H1 (cell line): ENCODE measurements at regions not wholly inside any gene's neighbourhood (a gene's known extent, or its start where the extent isn't known, plus 50 kb on each side); places are given as distances from the start of the nearest gene placed in this dataset.

Source experiments
- CTCF ChIA-PET: fragments of 300-600 bp; sonication (Branson Sonifier 250); formaldehyde crosslinking; loops from one replicate; lab custom pipeline; 2021; ENCODE audit not compliant: partially characterized antibody; lab: Charles Lee
- POLR2A ChIA-PET: fragments of 300-600 bp; sonication (Branson Sonifier 250); formaldehyde crosslinking; loops from one replicate; lab custom pipeline; 2021; ENCODE audit warnings: inconsistent platforms; ENCODE audit not compliant: partially characterized antibody; lab: Charles Lee
- DNase-seq, 2 experiments: peaks; one replicate each; pipeline versions ENCODE4 v3.0.0 to v3.0.0-alpha.2; 2010 to 2022; ENCODE audit warnings: low spot score in 2 of 2, low read depth in 1 of 2, mixed read lengths in 1 of 2
- FAIRE-seq: peaks from 2 replicates; lab custom pipeline; 2011; peaks lifted over from hg19 to GRCh38; lab: Jason Lieb, UNC
- H2AFZ ChIP-seq: 2 replicates; pipeline ENCODE4 v1.8.1; 2012; ENCODE audit warnings: low read length, inconsistent platforms
- H2AK5ac ChIP-seq: 2 replicates; pipeline ENCODE4 v1.6.1; 2013; ENCODE audit warnings: low read depth, low read length
- H2BK120ac ChIP-seq: replicated peaks from 2 replicates; pipeline ENCODE3; 2013; ENCODE audit warnings: low read depth, low read length, inconsistent platforms
- H2BK12ac ChIP-seq: 2 replicates; pipeline ENCODE4 v1.6.1; 2013; ENCODE audit warnings: low read depth, low read length
- H2BK15ac ChIP-seq: 2 replicates; pipeline ENCODE4 v1.6.1; 2013; ENCODE audit warnings: low read length
- H2BK20ac ChIP-seq: 2 replicates; pipeline ENCODE4 v1.6.1; 2013; ENCODE audit warnings: low read length
- H2BK5ac ChIP-seq: 2 replicates; pipeline ENCODE4 v1.6.1; 2013; ENCODE audit warnings: low read depth, low read length
- H3K14ac ChIP-seq: 2 replicates; pipeline ENCODE4 v1.6.1; 2013; ENCODE audit warnings: inconsistent platforms; ENCODE audit not compliant: insufficient read length
- H3K18ac ChIP-seq: 2 replicates; pipeline ENCODE4 v1.6.1; 2013; ENCODE audit warnings: low read length; ENCODE audit errors: extremely low read depth
- H3K23ac ChIP-seq: 2 replicates; pipeline ENCODE4 v1.6.1; 2013; ENCODE audit warnings: inconsistent platforms; ENCODE audit not compliant: insufficient read length
- H3K23me2 ChIP-seq: 2 replicates; pipeline ENCODE4 v1.6.1; 2013; ENCODE audit warnings: low read depth, low read length
- H3K27ac ChIP-seq: 2 replicates; pipeline ENCODE4 v1.6.1; 2011; ENCODE audit warnings: low read depth, low read length, inconsistent platforms
- H3K27me3 ChIP-seq, 4 experiments: replicated peaks in 1 of 4; 1 replicate in 1 of 4; 2 replicates in 3 of 4; pipeline versions ENCODE4 v1.6.1 to v1.8.1; 2011 to 2013; ENCODE audit warnings: low read length in 3 of 4, mild to moderate bottlenecking in 3 of 4, inconsistent platforms in 2 of 4, mixed read lengths in 2 of 4, moderate library complexity in 1 of 4; ENCODE audit not compliant: control insufficient read depth in 3 of 4, insufficient read depth in 3 of 4; ENCODE audit errors: extremely low read depth in 1 of 4
- H3K36me3 ChIP-seq, 4 experiments: 2 replicates each; pipeline versions ENCODE4 v1.6.1 to v1.8.1; 2011 to 2013; ENCODE audit warnings: mild to moderate bottlenecking in 4 of 4, low read length in 3 of 4, moderate library complexity in 2 of 4, control low read depth in 1 of 4, inconsistent platforms in 1 of 4; ENCODE audit not compliant: insufficient read depth in 4 of 4, control insufficient read depth in 2 of 4
- H3K4ac ChIP-seq: replicated peaks from 2 replicates; pipeline ENCODE3; 2013; ENCODE audit warnings: low read length, low read depth, mixed read lengths, inconsistent platforms; ENCODE audit not compliant: insufficient read length
- H3K4me1 ChIP-seq, 4 experiments: replicated peaks in 1 of 4; 1 replicate in 1 of 4; 2 replicates in 3 of 4; pipeline versions ENCODE4 v1.6.1 to v1.8.1; 2011 to 2013; ENCODE audit warnings: low read length in 3 of 4, inconsistent platforms in 2 of 4, mixed read lengths in 1 of 4; ENCODE audit not compliant: insufficient read depth in 4 of 4, control insufficient read depth in 3 of 4
- H3K4me2 ChIP-seq, 2 experiments: 2 replicates each; pipeline versions ENCODE4 v1.6.1 to v1.8.1; 2011 to 2013; ENCODE audit warnings: low read depth in 2 of 2, low read length in 2 of 2, control low read depth in 1 of 2, inconsistent platforms in 1 of 2, mild to moderate bottlenecking in 1 of 2; ENCODE audit not compliant: insufficient read depth in 1 of 2
- H3K4me3 ChIP-seq, 4 experiments: fragments of 200-600, 300-600 bp in 1 of 4; sonication (generic), shearing (Covaris generic), sonication (Bioruptor Twin) in 1 of 4; 2 replicates each; pipeline versions ENCODE4 v1.5.1 to v1.8.1; 2011 to 2016; ENCODE audit warnings: low read length in 4 of 4, low read depth in 3 of 4, control low read depth in 2 of 4, inconsistent platforms in 2 of 4, mild to moderate bottlenecking in 2 of 4, mixed read lengths in 1 of 4, moderate library complexity in 1 of 4; ENCODE audit not compliant: insufficient read depth in 2 of 4; ENCODE audit errors: extremely low read depth in 1 of 4
- H3K56ac ChIP-seq: replicated peaks from 2 replicates; pipeline ENCODE3; 2013; ENCODE audit warnings: low read depth, mild to moderate bottlenecking, mixed read lengths, low read length, inconsistent platforms; ENCODE audit not compliant: insufficient read length
- H3K79me1 ChIP-seq: 2 replicates; pipeline ENCODE4 v1.6.1; 2013; ENCODE audit warnings: low read depth, low read length, control low read depth
- H3K79me2 ChIP-seq, 2 experiments: 2 replicates each; pipeline versions ENCODE4 v1.6.1 to v1.8.1; 2012 to 2013; ENCODE audit warnings: low read length in 2 of 2, mild to moderate bottlenecking in 2 of 2, inconsistent platforms in 1 of 2; ENCODE audit not compliant: insufficient read depth in 2 of 2, control insufficient read depth in 1 of 2
- H3K9ac ChIP-seq, 4 experiments: replicated peaks in 1 of 4; 1 replicate in 1 of 4; 2 replicates in 3 of 4; pipeline versions ENCODE4 v1.6.1 to v1.8.1; 2011 to 2013; ENCODE audit warnings: low read depth in 3 of 4, low read length in 3 of 4, control low read depth in 2 of 4, mild to moderate bottlenecking in 2 of 4, moderate library complexity in 2 of 4, inconsistent platforms in 1 of 4; ENCODE audit errors: extremely low read depth in 1 of 4
- H3K9me3 ChIP-seq, 2 experiments: 2 replicates each; pipeline versions ENCODE4 v1.6.1 to v1.8.1; 2012 to 2013; ENCODE audit warnings: mild to moderate bottlenecking in 2 of 2, moderate library complexity in 2 of 2, control low read depth in 1 of 2, inconsistent platforms in 1 of 2, low read depth in 1 of 2, low read length in 1 of 2, mixed read lengths in 1 of 2; ENCODE audit not compliant: insufficient read depth in 2 of 2
- H4K20me1 ChIP-seq, 2 experiments: replicated peaks in 1 of 2; 2 replicates each; pipeline versions ENCODE3 to v1.8.1; 2011 to 2013; ENCODE audit warnings: inconsistent platforms in 2 of 2, low read length in 2 of 2, mild to moderate bottlenecking in 1 of 2; ENCODE audit not compliant: insufficient read depth in 2 of 2, control insufficient read depth in 1 of 2
- H4K5ac ChIP-seq: 2 replicates; pipeline ENCODE4 v1.6.1; 2013; ENCODE audit warnings: low read length, low read depth, mixed read lengths, inconsistent platforms; ENCODE audit not compliant: insufficient read length
- H4K8ac ChIP-seq: 2 replicates; pipeline ENCODE4 v1.8.0; 2013; ENCODE audit warnings: mild to moderate bottlenecking, moderate library complexity, low read length, inconsistent platforms; ENCODE audit not compliant: insufficient read depth; ENCODE audit errors: extremely low read depth
- H4K91ac ChIP-seq: replicated peaks from 2 replicates; pipeline ENCODE3; 2013; ENCODE audit warnings: low read length, mixed read lengths, inconsistent platforms; ENCODE audit not compliant: insufficient read length
- ATF2 ChIP-seq: IDR thresholded peaks from 2 replicates; pipeline ENCODE4 v1.6.1; 2012; ENCODE audit warnings: low read length, inconsistent platforms
- CTCF ChIP-seq, 3 experiments: IDR thresholded peaks; 1 replicate in 2 of 3; 2 replicates in 1 of 3; pipeline versions ENCODE4 v1.5.1 to v1.6.1; 2011; ENCODE audit warnings: low read length in 3 of 3, mild to moderate bottlenecking in 3 of 3, inconsistent platforms in 2 of 3, low read depth in 1 of 3, moderate library complexity in 1 of 3; ENCODE audit not compliant: insufficient read depth in 1 of 3; ENCODE audit errors: control extremely low read depth in 1 of 3
- EGR1 ChIP-seq: IDR thresholded peaks from 2 replicates; pipeline ENCODE4 v1.6.1; 2011; ENCODE audit warnings: low read depth, low read length, borderline replicate concordance
- GABPA ChIP-seq: IDR thresholded peaks from 2 replicates; pipeline ENCODE4 v1.6.1; 2011; ENCODE audit warnings: mild to moderate bottlenecking, low read length, moderate library complexity, borderline replicate concordance; ENCODE audit not compliant: insufficient read depth
- JUND ChIP-seq: IDR thresholded peaks from 2 replicates; pipeline ENCODE4 v1.6.1; 2011; ENCODE audit warnings: mild to moderate bottlenecking, improper control_type of control experiment, low read length
- MAX ChIP-seq: IDR thresholded peaks from 2 replicates; pipeline ENCODE4 v1.6.1; 2012; ENCODE audit warnings: inconsistent platforms
- RAD21 ChIP-seq, 2 experiments: IDR thresholded peaks in 1 of 2; conservative IDR thresholded peaks in 1 of 2; 2 replicates each; pipeline ENCODE4 v1.6.1; 2011; ENCODE audit warnings: low read depth in 2 of 2, low read length in 2 of 2, improper control_type of control experiment in 1 of 2, inconsistent platforms in 1 of 2, mild to moderate bottlenecking in 1 of 2, moderate library complexity in 1 of 2
- RNF2 ChIP-seq: fragments of 200-900, 300-1000 bp; sonication (generic); IDR thresholded peaks from 2 replicates; pipeline ENCODE4 v1.7.1; 2016; ENCODE audit warnings: borderline replicate concordance, low read depth, mild to moderate bottlenecking, antibody characterized with exemption, low read length; ENCODE audit not compliant: poor library complexity, severe bottlenecking; ENCODE audit errors: missing control alignments
- SP4 ChIP-seq: IDR thresholded peaks from 2 replicates; pipeline ENCODE4 v1.6.1; 2012; ENCODE audit warnings: low read length, inconsistent platforms
- TCF12 ChIP-seq: IDR thresholded peaks from 2 replicates; pipeline ENCODE4 v1.6.1; 2011; ENCODE audit warnings: low read depth, mild to moderate bottlenecking, low read length
- whole genome bisulfite sequencing, 2 experiments: shearing (Covaris generic) in 1 of 2; methylation state at CpG; one replicate each; pipeline versions ENCODE4 v1.1.6 to v1.1.7; 2013 to 2015; ENCODE audit warnings: low lambda C conversion rate in 2 of 2, mixed read lengths in 2 of 2, inconsistent platforms in 1 of 2, low coverage in 1 of 2, missing lambda C conversion rate in 1 of 2; ENCODE audit not compliant: insufficient replicate concordance in 2 of 2, insufficient coverage in 1 of 2, insufficient read length in 1 of 2; ENCODE audit errors: extremely low coverage in 1 of 2, missing lambda C conversion rate in 1 of 2; 5-methylcytosine and 5-hydroxymethylcytosine counted together

GRCh38 chr4:158068068-158068467 is 104.8 kb downstream of the GASK1B start:
- Histone ChIP-seq H3K23me2 (no peaks in the 10 kb centered on the region), H2BK12ac (no peak overlapping the region), H2AK5ac (no peak overlapping the region), H3K4me1 (no peaks in the 10 kb centered on the region), H4K5ac (no peak overlapping the region), H3K9ac (no peak overlapping the region), H2BK20ac (no peak overlapping the region), H3K9me3 (no peaks in the 10 kb centered on the region), H2AFZ (no peak overlapping the region), H3K4me3 (no peak overlapping the region), H4K91ac (no peak overlapping the region), H4K8ac (no peak overlapping the region), H3K36me3 (no peaks in the 10 kb centered on the region), H4K20me1 (no peaks in the 10 kb centered on the region), H3K4me2 (no peak overlapping the region), H3K14ac (no peak overlapping the region), H2BK15ac (no peak overlapping the region), H3K18ac (no peak overlapping the region), H3K23ac (no peak overlapping the region), H3K27ac (no peak overlapping the region), H2BK120ac (no peak overlapping the region), H3K4ac (no peak overlapping the region), H2BK5ac (no peak overlapping the region), H3K27me3 (no peaks in the 10 kb centered on the region), H3K79me1 (no peaks in the 10 kb centered on the region), H3K79me2 (no peaks in the 10 kb centered on the region), H3K56ac (no peak overlapping the region)
- DNase-seq: no peak
- ChIA-PET CTCF (no interaction called here), POLR2A (no interaction called here)
- WGBS, 2 experiments: 100% methylated on average over 1 of the region's 1 CpG; no CpG with 5 or more reads in 1 of the 2 experiments
- no peak for FAIRE-seq
- no peak for TF ChIP-seq EGR1
- TF ChIP-seq ATF2: no peak
- TF ChIP-seq RNF2: no peak
- no peak for TF ChIP-seq CTCF (IDR thresholded peaks at IDR 0.05; ENCODE audit: control extremely low read depth in 1 of 3, insufficient read depth in 1 of 3, low read depth in 1 of 3, low read length in 3 of 3)
- TF ChIP-seq SP4: no peak
- TF ChIP-seq GABPA: no peak
- no peak for TF ChIP-seq RAD21 (IDR thresholded peaks at IDR 0.05 in 1 of 2, conservative IDR thresholded peaks at IDR 0.05 in 1 of 2; ENCODE audit: low read depth in 2 of 2, low read length in 2 of 2)
- TF ChIP-seq TCF12: no peak
- TF ChIP-seq JUND: no peak
- TF ChIP-seq MAX: no peak
